GM12878 (cell line): ENCODE measurements at regions not wholly inside any gene's neighbourhood (a gene's known extent, or its start where the extent isn't known, plus 50 kb on each side); places are given as distances from the start of the nearest gene placed in this dataset.

ENCODE experiments used
- ATAC-seq: fragments of 200-7000 bp; cut with Tn5 transposase; 3 replicates; pipeline ENCODE4 v1.9.1; 2020; ENCODE audit warnings: mild to moderate bottlenecking, moderate library complexity
- BruUV-seq: library from RNA; stranded (reverse); fragments of 400-500 nt; replicated peaks from 2 replicates; lab custom pipeline; 2021; lab: Mats Ljungman, UMichigan
- CTCF ChIA-PET: fragments of 300-600 bp; sonication (Branson Sonifier 250); formaldehyde crosslinking; extraction: SDS; loops from one replicate; lab custom pipeline; 2021; ENCODE audit warnings: inconsistent platforms; lab: Yijun Ruan, JAX
- POLR2A ChIA-PET: fragments of 350-600 bp; formaldehyde crosslinking; extraction: SDS; loops from one replicate; lab custom pipeline; 2021; ENCODE audit warnings: inconsistent platforms; lab: Charles Lee
- RAD21 ChIA-PET: fragments of 300-600 bp; sonication (Branson Sonifier 250); formaldehyde crosslinking; loops from one replicate; lab custom pipeline; 2023; ENCODE audit warnings: antibody characterized with exemption; ENCODE audit not compliant: unreplicated experiment; lab: Charles Lee
- SMC1A ChIA-PET: fragments of 300-600 bp; sonication (Branson Sonifier 250); formaldehyde crosslinking; loops from one replicate; lab custom pipeline; 2023; ENCODE audit not compliant: unreplicated experiment, uncharacterized antibody; lab: Charles Lee
- DNase-seq: peaks from one replicate; pipeline ENCODE4 v3.0.0-alpha.2; 2011; ENCODE audit warnings: low read depth, low spot score
- FAIRE-seq: peaks from 3 replicates; lab custom pipeline; 2011; peaks lifted over from hg19 to GRCh38; lab: Jason Lieb, UNC
- H2AFZ ChIP-seq: 2 replicates; pipeline ENCODE4 v1.6.0; 2011; ENCODE audit warnings: low read depth, low read length, control low read depth; ENCODE audit not compliant: control insufficient read depth
- H3K27ac ChIP-seq: 2 replicates; pipeline ENCODE4 v1.5.1; 2011; ENCODE audit warnings: control low read depth; ENCODE audit not compliant: control insufficient read depth, insufficient read depth
- H3K27me3 ChIP-seq, 2 experiments: replicated peaks in 1 of 2; 2 replicates each; pipeline versions ENCODE4 v1.6.0 to v1.6.1; 2011; ENCODE audit warnings: low read length in 1 of 2; ENCODE audit not compliant: control insufficient read depth in 2 of 2, insufficient read depth in 2 of 2
- H3K36me3 ChIP-seq, 2 experiments: 2 replicates each; pipeline ENCODE4 v1.5.1; 2011; ENCODE audit warnings: low read length in 1 of 2; ENCODE audit not compliant: control insufficient read depth in 2 of 2, insufficient read depth in 2 of 2
- H3K4me1 ChIP-seq: 2 replicates; pipeline ENCODE4 v1.6.1; 2011; ENCODE audit warnings: mild to moderate bottlenecking, low read length, moderate library complexity, mixed read lengths; ENCODE audit not compliant: control insufficient read depth, insufficient read depth
- H3K4me2 ChIP-seq: 2 replicates; pipeline ENCODE4 v1.6.0; 2011; ENCODE audit warnings: control low read depth; ENCODE audit not compliant: control insufficient read depth, insufficient read depth
- H3K4me3 ChIP-seq: fragments of 200-600 bp; sonication (generic); 2 replicates; pipeline ENCODE4 v1.5.1; 2016
- H3K79me2 ChIP-seq: 2 replicates; pipeline ENCODE4 v1.6.0; 2011; ENCODE audit warnings: low read length; ENCODE audit not compliant: control insufficient read depth, insufficient read depth
- H3K9ac ChIP-seq: 2 replicates; pipeline ENCODE4 v1.8.0; 2011; ENCODE audit warnings: low read length, control low read depth, mixed read lengths; ENCODE audit not compliant: control insufficient read depth, insufficient read depth
- H3K9me3 ChIP-seq: replicated peaks from 3 replicates; pipeline ENCODE4 v1.5.1; 2011; ENCODE audit warnings: mild to moderate bottlenecking, low read length; ENCODE audit not compliant: control insufficient read depth, insufficient read depth
- H4K20me1 ChIP-seq: 2 replicates; pipeline ENCODE4 v1.6.0; 2011; ENCODE audit not compliant: control insufficient read depth, insufficient read depth
- CHD2 ChIP-seq: IDR thresholded peaks from 2 replicates; pipeline ENCODE4 v1.6.1; 2011; ENCODE audit warnings: low read depth, low read length, improper control_type of control experiment, borderline replicate concordance
- E2F8 ChIP-seq: fragments of 450-650 bp; IDR thresholded peaks from 2 replicates; pipeline ENCODE4 v1.6.1; 2018; ENCODE audit warnings: mild to moderate bottlenecking, low read depth, moderate library complexity; ENCODE audit not compliant: partially characterized antibody
- EZH2 ChIP-seq: IDR thresholded peaks from 2 replicates; pipeline ENCODE4 v1.6.1; 2012; ENCODE audit warnings: low read depth, mild to moderate bottlenecking, control low read depth, inconsistent platforms, low read length, borderline replicate concordance; ENCODE audit not compliant: control insufficient read depth
- FOS ChIP-seq: IDR thresholded peaks from 3 replicates; pipeline ENCODE4 v1.6.1; 2011; ENCODE audit warnings: borderline replicate concordance; ENCODE audit not compliant: insufficient read length; ENCODE audit errors: extremely low read depth
- FOXM1 ChIP-seq: IDR thresholded peaks from 2 replicates; pipeline ENCODE4 v1.6.1; 2012; ENCODE audit warnings: low read depth, mild to moderate bottlenecking, inconsistent platforms, low read length, moderate library complexity
- NFXL1 ChIP-seq: fragments of 450-650 bp; IDR thresholded peaks from 2 replicates; pipeline ENCODE4 v1.6.1; 2017; ENCODE audit warnings: antibody characterized with exemption, mild to moderate bottlenecking, borderline replicate concordance
- NFYA ChIP-seq: IDR thresholded peaks from 2 replicates; pipeline ENCODE4 v1.6.1; 2011; ENCODE audit warnings: low read depth, mild to moderate bottlenecking, low read length, improper control_type of control experiment, borderline replicate concordance
- NR2C1 ChIP-seq: fragments of 450-650 bp; IDR thresholded peaks from 2 replicates; pipeline ENCODE4 v1.6.1; 2017; ENCODE audit warnings: antibody characterized with exemption, mild to moderate bottlenecking, moderate library complexity
- RFX5 ChIP-seq: IDR thresholded peaks from 2 replicates; pipeline ENCODE4 v1.6.1; 2011; ENCODE audit warnings: low read depth, low read length, improper control_type of control experiment
- SIN3A ChIP-seq: IDR thresholded peaks from 2 replicates; pipeline ENCODE4 v1.6.1; 2012; ENCODE audit warnings: low read depth, low read length, improper control_type of control experiment
- SP1 ChIP-seq: IDR thresholded peaks from one replicate; pipeline ENCODE4 v1.6.1; 2011; ENCODE audit warnings: low read depth, low read length
- USF1 ChIP-seq: IDR thresholded peaks from 2 replicates; pipeline ENCODE4 v1.6.1; 2011; ENCODE audit warnings: borderline replicate concordance, low read depth, mild to moderate bottlenecking, moderate library complexity, mixed read lengths, low read length; ENCODE audit not compliant: insufficient read depth; ENCODE audit errors: extremely low read length
- ZNF274 ChIP-seq: IDR thresholded peaks from one replicate; pipeline ENCODE4 v1.8.0; 2011; ENCODE audit not compliant: insufficient read length, insufficient read depth
- WGBS: methylation state at CpG from one replicate; pipeline ENCODE4 v1.1.6; 2016; ENCODE audit warnings: low lambda C conversion rate; ENCODE audit not compliant: insufficient replicate concordance, insufficient coverage; ENCODE audit errors: missing lambda C conversion rate; 5-methylcytosine and 5-hydroxymethylcytosine counted together
- in situ Hi-C: fragments of 300-500 bp; cut with MboI; formaldehyde crosslinking; loops from 9 replicates; pipeline ENCODE4 v1.14.3; 2018; ENCODE audit warnings: mixed read lengths
- intact Hi-C: fragments of 100-400 bp; cut with micrococcal nuclease; formaldehyde crosslinking; loops from one replicate; pipeline ENCODE4 v1.14.2; 2022; ENCODE audit not compliant: unreplicated experiment
- TF ChIP-seq, protein P1 (sequence below): IDR thresholded peaks from 2 replicates; pipeline ENCODE4 v1.6.1; 2011; ENCODE audit warnings: low read depth, mild to moderate bottlenecking, low read length, moderate library complexity, borderline replicate concordance; ENCODE audit errors: extremely low read depth

GRCh38 chr5:173835661-173836060 is 52.5 kb upstream of the CPEB4 start (continued):
- no peak for TF ChIP-seq SIN3A
- no peak for TF ChIP-seq FOXM1
- no peak for TF ChIP-seq NFXL1

- Histone ChIP-seq H3K9me3 (no peaks in the 10 kb centered on the region), H3K4me3 (no peak overlapping the region), H2AFZ (no peak overlapping the region)
- WGBS, result 99% methylated on average over 3 of the region's 3 CpGs
- FAIRE-seq, result no peak
- CTCF ChIA-PET, result interaction anchor here (1.3 kb wide), 1 partner anchor 11 kb away, joined by 4 read pairs; no protein-coding TSS in a partner anchor
- TF ChIP-seq FOS, result no peak
- no peak for TF ChIP-seq E2F8
- no peak for TF ChIP-seq CHD2
- TF ChIP-seq ZNF274, result no peak
- TF ChIP-seq FOXM1, result no peak
- no peak for TF ChIP-seq USF1
- no peak for TF ChIP-seq RFX5
- no peak for TF ChIP-seq NFYA
- TF ChIP-seq NR2C1, result no peak
- no peak for TF ChIP-seq EZH2
- TF ChIP-seq, protein P1, sequence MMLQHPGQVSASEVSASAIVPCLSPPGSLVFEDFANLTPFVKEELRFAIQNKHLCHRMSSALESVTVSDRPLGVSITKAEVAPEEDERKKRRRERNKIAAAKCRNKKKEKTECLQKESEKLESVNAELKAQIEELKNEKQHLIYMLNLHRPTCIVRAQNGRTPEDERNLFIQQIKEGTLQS, result no peak
- no peak for TF ChIP-seq SP1
- TF ChIP-seq, all 136 proteins: peak for 0
- DNase-seq, result no peak
- Histone ChIP-seq H3K4me1 (peaks cover 7% of the 10 kb centered on the region), H3K79me2 (no peaks in the 10 kb centered on the region), H3K27ac (no peak overlapping the region), H4K20me1 (no peaks in the 10 kb centered on the region), H3K9ac (no peak overlapping the region), H3K36me3 (no peaks in the 10 kb centered on the region), H3K4me2 (no peak overlapping the region), H3K27me3 (no peaks in the 10 kb centered on the region)
- no TSS peak for BruUV-seq
- ChIA-PET SMC1A (interaction anchor here (0.7 kb wide), 1 partner anchor 50 kb away, joined by 6 read pairs; no protein-coding TSS in a partner anchor), POLR2A (interaction anchor here (0.6 to 1.5 kb wide), 2 partner anchors 11 to 21 kb away, joined by 3 to 6 read pairs; no protein-coding TSS in a partner anchor), RAD21 (no interaction called here)
- ATAC-seq, result no peak
- intact Hi-C loops, result no loop called here
- in situ Hi-C loops, result no loop called here
Measured at GRCh38 chr5:173837654-173838053, 50.5 kb upstream of the CPEB4 start.
